Central memory CD8-positive, alpha-beta T cell (primary cell): ENCODE measurements at regions not wholly inside any gene's neighbourhood (a gene's known extent, or its start where the extent isn't known, plus 50 kb on each side); places are given as distances from the start of the nearest gene placed in this dataset.

Experiments used
- ATAC-seq: fragments of 150-1000 bp; cut with Tn5 transposase; replicated peaks from 2 replicates; pipeline ENCODE4 v1.10.0; 2022; ENCODE audit warnings: mild to moderate bottlenecking, moderate FRiP score, moderate number of reproducible peaks; ENCODE audit not compliant: poor library complexity, severe bottlenecking; ENCODE audit errors: extremely low read depth
- DNase-seq, 2 donors: peaks; one replicate each; pipeline ENCODE4 v3.0.0; 2021; ENCODE audit warnings: low spot score in 2 of 2
- H3K27ac Mint-ChIP-seq: one replicate; pipeline ENCODE4 v1.8.0; 2022; ENCODE audit warnings: low read depth, mild to moderate bottlenecking, moderate library complexity, mixed read lengths
- H3K27me3 Mint-ChIP-seq: one replicate; pipeline ENCODE4 v1.8.0; 2022; ENCODE audit warnings: mixed read lengths
- H3K36me3 Mint-ChIP-seq: one replicate; pipeline ENCODE4 v1.8.0; 2022; ENCODE audit warnings: mild to moderate bottlenecking, moderate library complexity, mixed read lengths; ENCODE audit not compliant: insufficient read depth
- H3K4me1 Mint-ChIP-seq: one replicate; pipeline ENCODE4 v1.8.0; 2022; ENCODE audit warnings: mixed read lengths
- H3K4me3 Mint-ChIP-seq: one replicate; pipeline ENCODE4 v1.8.0; 2022; ENCODE audit warnings: mild to moderate bottlenecking, moderate library complexity, mixed read lengths
- H3K9me3 Mint-ChIP-seq: one replicate; pipeline ENCODE4 v1.8.0; 2022; ENCODE audit warnings: mixed read lengths

GRCh38 chr13:90444232-90444631 is 903.3 kb upstream of the MIR17HG start:
- Mint-ChIP-seq H3K27ac (no peak overlapping the region), H3K4me3 (no peak overlapping the region), H3K9me3 (peaks cover 13% of the 10 kb centered on the region), H3K4me1 (no peaks in the 10 kb centered on the region), H3K36me3 (no peaks in the 10 kb centered on the region), H3K27me3 (no peaks in the 10 kb centered on the region)
- no peak for DNase-seq
- no peak for ATAC-seq

DNA sequence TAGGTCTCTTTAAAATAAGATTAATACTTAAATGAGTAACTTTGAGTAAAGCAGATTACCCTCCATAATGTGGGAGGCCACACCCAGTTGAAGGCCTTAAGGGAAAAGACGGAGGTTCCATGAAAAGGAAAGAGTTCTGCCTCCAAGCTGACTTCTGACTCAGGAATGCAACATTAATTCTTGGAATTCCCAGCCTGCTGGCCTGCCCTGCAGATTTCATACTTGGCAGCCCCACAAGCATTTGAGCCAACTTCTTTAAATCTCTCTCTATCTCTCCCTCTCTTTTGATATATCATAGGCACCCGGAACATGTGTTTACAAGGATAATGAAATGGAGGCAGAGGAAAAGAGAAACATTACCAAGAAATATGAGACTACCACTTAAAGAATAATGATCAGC is 902.3 kb upstream of the MIR17HG start:
- H3K4me1 Mint-ChIP-seq, result no peaks in the 10 kb centered on the region
- no peak overlapping the region for H3K27ac Mint-ChIP-seq
- H3K4me3 Mint-ChIP-seq, result no peak overlapping the region
- H3K9me3 Mint-ChIP-seq, result peaks cover 13% of the 10 kb centered on the region
- ATAC-seq (no peak), DNase-seq (no peak)
- no peaks in the 10 kb centered on the region for H3K27me3 Mint-ChIP-seq
- no peaks in the 10 kb centered on the region for H3K36me3 Mint-ChIP-seq

GRCh38 chr13:90447034-90447733 is 900.3 kb upstream of the MIR17HG start:
- Mint-ChIP-seq H3K27ac (no peak overlapping the region), H3K27me3 (no peaks in the 10 kb centered on the region), H3K9me3 (peaks cover 13% of the 10 kb centered on the region), H3K36me3 (no peaks in the 10 kb centered on the region), H3K4me1 (no peaks in the 10 kb centered on the region), H3K4me3 (no peak overlapping the region)
- no peak for DNase-seq
- no peak for ATAC-seq

DNA sequence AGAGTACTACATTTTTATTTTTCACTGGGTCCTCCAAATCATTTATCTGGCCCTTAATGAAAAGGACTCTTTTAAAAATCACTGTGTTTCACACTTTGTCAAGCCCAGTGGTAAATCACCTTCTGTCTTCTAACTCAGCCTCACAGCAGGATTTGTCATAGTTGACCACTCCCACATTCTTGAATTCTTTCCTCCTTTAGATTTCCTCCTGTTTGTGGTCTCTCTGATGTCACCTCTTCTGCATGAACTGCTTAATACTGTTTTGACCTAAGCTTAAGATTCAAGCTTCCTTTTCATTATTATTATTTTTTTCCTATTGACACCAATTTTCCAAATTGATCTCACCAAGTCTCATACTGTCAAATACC is 899.8 kb upstream of the MIR17HG start:
- Mint-ChIP-seq H3K27ac (no peak overlapping the region), H3K4me1 (no peaks in the 10 kb centered on the region), H3K9me3 (peaks cover 13% of the 10 kb centered on the region), H3K36me3 (no peaks in the 10 kb centered on the region), H3K27me3 (no peaks in the 10 kb centered on the region), H3K4me3 (no peak overlapping the region)
- ATAC-seq, result no peak
- no peak for DNase-seq

DNA sequence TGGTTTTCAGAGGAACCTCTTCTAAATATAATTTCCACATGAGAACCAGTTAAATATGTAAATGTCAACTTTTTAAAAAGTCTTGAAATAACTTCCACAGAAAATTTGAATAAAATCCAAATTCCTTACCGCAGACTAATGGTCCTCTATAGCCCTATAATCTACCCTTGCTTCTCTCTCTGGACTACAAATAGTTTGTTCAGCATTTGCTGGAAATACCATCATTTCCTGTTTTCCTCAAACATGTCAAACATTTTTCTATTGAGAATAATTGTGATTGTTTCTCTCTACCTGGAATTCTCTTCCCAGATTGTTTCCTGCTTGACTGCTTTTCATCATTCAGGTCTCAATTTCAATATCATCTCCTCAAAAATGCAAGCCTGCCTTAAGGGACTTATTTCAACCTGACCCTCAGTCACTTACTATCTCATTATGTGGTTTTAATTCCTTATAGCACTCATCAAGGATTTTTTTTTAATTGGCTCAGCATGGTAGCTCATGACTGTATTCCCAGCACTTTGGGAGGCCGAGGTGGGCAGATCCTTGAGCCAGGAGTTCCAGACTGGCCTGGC is 898.9 kb upstream of the MIR17HG start:
- Mint-ChIP-seq H3K4me1 (no peaks in the 10 kb centered on the region), H3K36me3 (no peaks in the 10 kb centered on the region), H3K27ac (no peak overlapping the region), H3K27me3 (no peaks in the 10 kb centered on the region), H3K4me3 (no peak overlapping the region), H3K9me3 (peaks cover 13% of the 10 kb centered on the region)
- ATAC-seq, result no peak
- no peak for DNase-seq

- DNase-seq (no peak), ATAC-seq (no peak)
- H3K4me3 Mint-ChIP-seq, result no peak overlapping the region
- H3K9me3 Mint-ChIP-seq, result peaks cover 7% of the 10 kb centered on the region
- no peak overlapping the region for H3K27ac Mint-ChIP-seq
- no peaks in the 10 kb centered on the region for H3K36me3 Mint-ChIP-seq
- H3K27me3 Mint-ChIP-seq, result no peaks in the 10 kb centered on the region
- H3K4me1 Mint-ChIP-seq, result no peaks in the 10 kb centered on the region
These were observed 894.1 kb upstream of the MIR17HG start for GRCh38 chr13:90453342-90453741.

DNA sequence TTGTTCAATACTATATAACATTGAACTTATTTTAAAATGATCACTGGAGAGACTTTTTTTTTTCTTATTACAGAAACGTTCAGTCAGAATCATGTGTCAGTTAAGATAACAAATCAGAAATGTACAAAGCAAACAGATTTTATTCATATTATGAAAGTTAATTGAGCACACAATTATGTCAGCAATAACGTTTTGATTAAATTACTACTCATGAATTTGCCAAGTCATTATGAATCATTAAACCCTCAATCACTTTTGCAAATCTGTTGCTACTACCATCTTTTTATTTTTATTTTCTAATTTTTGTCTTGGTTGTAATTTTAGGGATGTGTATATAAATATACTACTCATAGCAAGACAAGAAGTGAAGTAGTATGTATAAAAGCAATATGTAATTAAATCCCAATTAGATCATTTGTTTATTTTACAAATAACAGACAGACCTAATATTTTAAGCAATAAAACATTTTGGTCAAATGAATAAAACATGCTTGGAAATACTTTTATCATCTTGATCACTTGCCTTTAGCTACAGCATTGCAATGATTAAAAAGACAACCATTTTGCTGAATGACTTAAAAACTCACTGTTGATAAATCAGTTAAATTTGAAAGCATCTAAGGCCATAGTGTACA is 893.4 kb upstream of the MIR17HG start:
- Mint-ChIP-seq H3K27me3 (no peaks in the 10 kb centered on the region), H3K4me1 (no peaks in the 10 kb centered on the region), H3K4me3 (no peak overlapping the region), H3K36me3 (no peaks in the 10 kb centered on the region), H3K27ac (no peak overlapping the region), H3K9me3 (peaks cover 5% of the 10 kb centered on the region)
- no peak for DNase-seq
- ATAC-seq, result no peak

- no peaks in the 10 kb centered on the region for H3K4me1 Mint-ChIP-seq
- H3K36me3 Mint-ChIP-seq, result no peaks in the 10 kb centered on the region
- no peaks in the 10 kb centered on the region for H3K27me3 Mint-ChIP-seq
- H3K4me3 Mint-ChIP-seq, result no peak overlapping the region
- no peak overlapping the region for H3K27ac Mint-ChIP-seq
- peaks cover 5% of the 10 kb centered on the region for H3K9me3 Mint-ChIP-seq
- DNase-seq, result no peak
- ATAC-seq, result no peak
These were observed 892.4 kb upstream of the MIR17HG start for GRCh38 chr13:90455067-90455466.

- no peak overlapping the region for H3K27ac Mint-ChIP-seq
- no peak for ATAC-seq
- no peak overlapping the region for H3K4me3 Mint-ChIP-seq
- no peaks in the 10 kb centered on the region for H3K27me3 Mint-ChIP-seq
- no peak for DNase-seq
- no peaks in the 10 kb centered on the region for H3K36me3 Mint-ChIP-seq
- H3K4me1 Mint-ChIP-seq, result no peaks in the 10 kb centered on the region
- peaks cover 5% of the 10 kb centered on the region for H3K9me3 Mint-ChIP-seq
These were observed 891.7 kb upstream of the MIR17HG start for GRCh38 chr13:90455823-90456222.

GRCh38 chr13:90461398-90461797 is 886.1 kb upstream of the MIR17HG start:
- no peak overlapping the region for H3K27ac Mint-ChIP-seq

GRCh38 chr13:90477216-90477615 is 870.3 kb upstream of the MIR17HG start:
- Mint-ChIP-seq H3K9me3 (peaks cover 13% of the 10 kb centered on the region), H3K27me3 (no peaks in the 10 kb centered on the region), H3K27ac (no peak overlapping the region), H3K4me1 (no peaks in the 10 kb centered on the region), H3K36me3 (no peaks in the 10 kb centered on the region), H3K4me3 (no peak overlapping the region)
- DNase-seq, result no peak
- ATAC-seq, result no peak

More at GRCh38 chr13:90461398-90461797, 886.1 kb upstream of the MIR17HG start:
- H3K4me3 Mint-ChIP-seq, result no peak overlapping the region
- no peaks in the 10 kb centered on the region for H3K4me1 Mint-ChIP-seq
- ATAC-seq (no peak), DNase-seq (no peak)
- H3K27me3 Mint-ChIP-seq, result no peaks in the 10 kb centered on the region
- H3K9me3 Mint-ChIP-seq, result peaks cover 13% of the 10 kb centered on the region
- H3K36me3 Mint-ChIP-seq, result no peaks in the 10 kb centered on the region

- H3K4me3 Mint-ChIP-seq, result no peak overlapping the region
- DNase-seq, result no peak
- no peaks in the 10 kb centered on the region for H3K4me1 Mint-ChIP-seq
These were observed 863.6 kb upstream of the MIR17HG start for GRCh38 chr13:90483906-90484305.

DNA sequence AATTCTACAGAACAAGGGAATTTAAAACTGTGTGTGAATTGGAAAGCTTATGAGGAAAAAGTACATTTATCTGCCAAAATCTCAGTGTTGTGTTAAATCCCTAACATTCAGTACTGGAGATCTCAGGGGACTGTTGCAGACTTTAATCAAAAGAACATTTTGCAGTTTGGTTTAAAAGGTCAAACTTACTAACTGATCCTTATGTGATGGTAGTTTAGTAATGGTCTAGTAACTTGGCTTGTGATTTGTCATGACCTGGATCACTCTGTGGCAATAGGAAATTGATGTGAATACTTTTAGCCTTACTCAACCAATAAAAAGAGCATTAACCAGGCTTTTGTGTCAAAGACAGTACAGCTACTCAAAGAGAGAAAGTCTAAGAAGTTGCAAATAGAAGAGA is 862.1 kb upstream of the MIR17HG start:
- ATAC-seq (no peak), DNase-seq (no peak)
- Mint-ChIP-seq H3K27ac (no peak overlapping the region), H3K36me3 (no peaks in the 10 kb centered on the region), H3K4me3 (no peak overlapping the region), H3K27me3 (no peaks in the 10 kb centered on the region), H3K4me1 (no peaks in the 10 kb centered on the region), H3K9me3 (peaks cover 10% of the 10 kb centered on the region)

More at GRCh38 chr13:90483906-90484305, 863.6 kb upstream of the MIR17HG start:
- Mint-ChIP-seq H3K27me3 (no peaks in the 10 kb centered on the region), H3K36me3 (no peaks in the 10 kb centered on the region), H3K9me3 (peaks cover 10% of the 10 kb centered on the region), H3K27ac (no peak overlapping the region)
- ATAC-seq, result no peak
